GM12892 (cell line): ENCODE measurements at regions not wholly inside any gene's neighbourhood (a gene's known extent, or its start where the extent isn't known, plus 50 kb on each side); places are given as distances from the start of the nearest gene placed in this dataset.

ENCODE experiments used
- POLR2A ChIP-seq: IDR thresholded peaks from 2 replicates; pipeline ENCODE4 v1.6.1; 2011; ENCODE audit warnings: low read depth, low read length, control low read depth
- POLR2AphosphoS5 ChIP-seq: IDR thresholded peaks from 2 replicates; pipeline ENCODE4 v1.6.1; 2011; ENCODE audit warnings: low read depth, low read length, control low read depth

GRCh38 chr15:98203872-98204660 is 243.6 kb downstream of the ARRDC4 start:
- TF ChIP-seq POLR2A (no peak), POLR2AphosphoS5 (no peak)
